ENCODE measurements at regions not wholly inside any gene's neighbourhood (a gene's known extent, or its start where the extent isn't known, plus 50 kb on each side); places are given as distances from the start of the nearest gene placed in this dataset.

DNA sequence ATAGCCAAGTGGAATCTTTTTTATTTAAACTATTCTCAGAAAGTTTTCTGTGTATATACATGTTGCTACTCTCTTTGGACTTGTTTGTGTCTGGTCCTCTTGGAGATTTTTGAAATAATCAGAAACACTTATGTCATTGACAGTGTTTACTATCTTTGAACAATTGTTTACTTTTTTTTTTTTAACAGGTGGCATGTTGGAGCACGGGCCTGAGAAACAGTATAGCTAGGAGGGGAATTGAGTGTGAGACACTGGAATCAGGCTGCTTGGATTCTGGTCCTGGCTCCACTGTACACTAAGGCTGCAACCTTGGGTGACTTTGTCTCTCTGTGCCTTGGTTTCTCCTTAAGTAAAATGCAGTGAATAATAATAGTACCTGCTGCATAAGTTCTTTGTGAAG lies 279.6 kb downstream of the PRL start:
- TF ChIP-seq EZH2 (IDR thresholded peaks at IDR 0.05) (no peak), POLR2AphosphoS5 (IDR thresholded peaks at IDR 0.05; ENCODE audit: borderline replicate concordance, low read depth, low read length) (no peak), FOXP2 (optimal IDR thresholded peaks at IDR 0.05; ENCODE audit: control extremely low read depth, extremely low read length, insufficient read depth) (no peak)
